Gastroesophageal sphincter (tissue), 3 donors: ENCODE measurements at regions not wholly inside any gene's neighbourhood (a gene's known extent, or its start where the extent isn't known, plus 50 kb on each side); places are given as distances from the start of the nearest gene placed in this dataset.

ENCODE experiments used
- CTCF ChIP-seq, 4 experiments: fragments of 200-600 bp in 2 of 4; fragments of 450-650 bp in 2 of 4; sonication (generic) in 1 of 4; IDR thresholded peaks; one replicate each; pipeline ENCODE4 v1.5.1; 2017 to 2019; ENCODE audit warnings: antibody characterized with exemption in 4 of 4, mild to moderate bottlenecking in 2 of 4, moderate library complexity in 2 of 4
- EP300 ChIP-seq: sonication (generic); formaldehyde crosslinking; IDR thresholded peaks from one replicate; pipeline ENCODE4 v1.6.1; 2017; ENCODE audit warnings: antibody characterized with exemption, mild to moderate bottlenecking
- POLR2A ChIP-seq, 2 donors: fragments of 450-650 bp; IDR thresholded peaks; one replicate each; pipeline ENCODE4 v1.6.1; 2017; ENCODE audit warnings: antibody characterized with exemption in 2 of 2, mild to moderate bottlenecking in 2 of 2, moderate library complexity in 1 of 2
- POLR2AphosphoS5 ChIP-seq: sonication (generic); formaldehyde crosslinking; IDR thresholded peaks from one replicate; pipeline ENCODE4 v1.6.1; 2017; ENCODE audit warnings: antibody characterized with exemption

GRCh38 chr13:107642831-107643230 lies 572.5 kb downstream of the LIG4 start:
- no peak for TF ChIP-seq CTCF (IDR thresholded peaks at IDR 0.05)
- no peak for TF ChIP-seq POLR2A (IDR thresholded peaks at IDR 0.05)
- TF ChIP-seq POLR2AphosphoS5: no peak
- TF ChIP-seq EP300: no peak
